Keratinocyte (primary cell): ENCODE measurements at regions not wholly inside any gene's neighbourhood (a gene's known extent, or its start where the extent isn't known, plus 50 kb on each side); places are given as distances from the start of the nearest gene placed in this dataset.

Source experiments
- DNase-seq: peaks from one replicate; pipeline ENCODE4 v3.0.0-alpha.2; 2011; ENCODE audit warnings: low read depth, missing footprints, low spot score
- FAIRE-seq: peaks from 2 replicates; lab custom pipeline; 2011; peaks lifted over from hg19 to GRCh38; lab: Jason Lieb, UNC
- H2AFZ ChIP-seq: 2 replicates; pipeline ENCODE4 v1.6.0; 2012; ENCODE audit warnings: low read length, control low read depth, inconsistent platforms; ENCODE audit not compliant: control insufficient read depth
- H3K27ac ChIP-seq: 2 replicates; pipeline ENCODE4 v1.5.1; 2011; ENCODE audit warnings: low read length; ENCODE audit not compliant: control insufficient read depth, insufficient read depth
- H3K27me3 ChIP-seq: 3 replicates; pipeline ENCODE4 v1.6.0; 2011; ENCODE audit warnings: low read length; ENCODE audit not compliant: control insufficient read depth, insufficient read depth; ENCODE audit errors: extremely low read depth
- H3K36me3 ChIP-seq, 2 experiments: 2 replicates in 1 of 2; 3 replicates in 1 of 2; pipeline ENCODE4 v1.5.1; 2011; ENCODE audit warnings: low read length in 2 of 2, mild to moderate bottlenecking in 1 of 2; ENCODE audit not compliant: control insufficient read depth in 2 of 2, insufficient read depth in 2 of 2; ENCODE audit errors: extremely low read depth in 1 of 2
- H3K4me1 ChIP-seq: 3 replicates; pipeline ENCODE4 v1.5.1; 2011; ENCODE audit warnings: low read length; ENCODE audit not compliant: control insufficient read depth, insufficient read depth; ENCODE audit errors: extremely low read depth
- H3K4me2 ChIP-seq: 3 replicates; pipeline ENCODE4 v1.6.0; 2011; ENCODE audit warnings: low read depth, low read length; ENCODE audit not compliant: control insufficient read depth, insufficient read depth; ENCODE audit errors: extremely low read depth
- H3K4me3 ChIP-seq, 3 experiments: fragments of 200-600 bp in 1 of 3; sonication (generic) in 1 of 3; 2 replicates in 2 of 3; 3 replicates in 1 of 3; pipeline ENCODE4 v1.5.1; 2011 to 2016; ENCODE audit warnings: low read length in 3 of 3, mild to moderate bottlenecking in 3 of 3, control low read depth in 2 of 3, inconsistent platforms in 1 of 3, low read depth in 1 of 3, mixed read lengths in 1 of 3, mixed run types in 1 of 3, moderate library complexity in 1 of 3; ENCODE audit not compliant: control insufficient read depth in 2 of 3, insufficient read depth in 2 of 3; ENCODE audit errors: extremely low read depth in 1 of 3
- H3K79me2 ChIP-seq: 2 replicates; pipeline ENCODE4 v1.6.0; 2012; ENCODE audit warnings: low read length; ENCODE audit not compliant: control insufficient read depth, insufficient read depth
- H3K9ac ChIP-seq: 3 replicates; pipeline ENCODE4 v1.6.0; 2011; ENCODE audit warnings: low read length; ENCODE audit not compliant: control insufficient read depth, insufficient read depth; ENCODE audit errors: extremely low read depth
- H3K9me1 ChIP-seq: 3 replicates; pipeline ENCODE4 v1.6.0; 2011; ENCODE audit warnings: low read length; ENCODE audit not compliant: control insufficient read depth, insufficient read depth; ENCODE audit errors: extremely low read depth
- H3K9me3 ChIP-seq: 2 replicates; pipeline ENCODE4 v1.5.1; 2012; ENCODE audit warnings: low read depth, low read length; ENCODE audit not compliant: control insufficient read depth
- H4K20me1 ChIP-seq: 3 replicates; pipeline ENCODE4 v1.6.0; 2011; ENCODE audit warnings: low read length; ENCODE audit not compliant: control insufficient read depth, insufficient read depth; ENCODE audit errors: extremely low read depth
- EZH2 ChIP-seq: IDR thresholded peaks from one replicate; pipeline ENCODE4 v1.6.1; 2012; ENCODE audit warnings: inconsistent platforms, mild to moderate bottlenecking, low read length, moderate library complexity
- dilution Hi-C: fragments of 300-500 bp; cut with MboI; formaldehyde crosslinking; loops from one replicate; pipeline ENCODE4 v1.7.0; 2020; ENCODE audit warnings: low sequenced_read_pairs; ENCODE audit not compliant: extremely low pct_ligation_motif_present
- TF ChIP-seq, protein P1 (sequence below), 3 experiments: IDR thresholded peaks in 1 of 3; conservative IDR thresholded peaks in 1 of 3; optimal IDR thresholded peaks in 1 of 3; 2 replicates in 2 of 3; 3 replicates in 1 of 3; pipeline versions ENCODE3 to v1.5.1; 2011; ENCODE audit warnings: low read length in 3 of 3, mild to moderate bottlenecking in 3 of 3, moderate library complexity in 2 of 3, control low read depth in 1 of 3, inconsistent platforms in 1 of 3; ENCODE audit not compliant: insufficient read depth in 2 of 3; ENCODE audit errors: extremely low read depth in 1 of 3

- Histone ChIP-seq H3K4me1 (peaks cover 16% of the 10 kb centered on the region), H3K9me1 (no peaks in the 10 kb centered on the region), H3K27me3 (no peaks in the 10 kb centered on the region), H3K9me3 (no peaks in the 10 kb centered on the region), H2AFZ (no peak overlapping the region), H3K9ac (peak overlapping the region; percentile 55), H4K20me1 (no peaks in the 10 kb centered on the region), H3K27ac (peak overlapping the region; percentile 80), H3K4me2 (peak overlapping the region; percentile 71), H3K79me2 (no peaks in the 10 kb centered on the region), H3K4me3 (peak overlapping the region in 1 of 3 experiments; percentile 22), H3K36me3 (no peaks in the 10 kb centered on the region)
- DNase-seq (no peak), FAIRE-seq (no peak)
- TF ChIP-seq, protein P1, sequence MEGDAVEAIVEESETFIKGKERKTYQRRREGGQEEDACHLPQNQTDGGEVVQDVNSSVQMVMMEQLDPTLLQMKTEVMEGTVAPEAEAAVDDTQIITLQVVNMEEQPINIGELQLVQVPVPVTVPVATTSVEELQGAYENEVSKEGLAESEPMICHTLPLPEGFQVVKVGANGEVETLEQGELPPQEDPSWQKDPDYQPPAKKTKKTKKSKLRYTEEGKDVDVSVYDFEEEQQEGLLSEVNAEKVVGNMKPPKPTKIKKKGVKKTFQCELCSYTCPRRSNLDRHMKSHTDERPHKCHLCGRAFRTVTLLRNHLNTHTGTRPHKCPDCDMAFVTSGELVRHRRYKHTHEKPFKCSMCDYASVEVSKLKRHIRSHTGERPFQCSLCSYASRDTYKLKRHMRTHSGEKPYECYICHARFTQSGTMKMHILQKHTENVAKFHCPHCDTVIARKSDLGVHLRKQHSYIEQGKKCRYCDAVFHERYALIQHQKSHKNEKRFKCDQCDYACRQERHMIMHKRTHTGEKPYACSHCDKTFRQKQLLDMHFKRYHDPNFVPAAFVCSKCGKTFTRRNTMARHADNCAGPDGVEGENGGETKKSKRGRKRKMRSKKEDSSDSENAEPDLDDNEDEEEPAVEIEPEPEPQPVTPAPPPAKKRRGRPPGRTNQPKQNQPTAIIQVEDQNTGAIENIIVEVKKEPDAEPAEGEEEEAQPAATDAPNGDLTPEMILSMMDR (optimal IDR thresholded peaks at IDR 0.05 in 1 of 3, IDR thresholded peaks at IDR 0.05 in 1 of 3, conservative IDR thresholded peaks at IDR 0.05 in 1 of 3; ENCODE audit: extremely low read depth in 1 of 3, insufficient read depth in 2 of 3, low read length in 3 of 3) = no peak
- no peak for TF ChIP-seq EZH2
- dilution Hi-C loops = no loop called here
Observed at GRCh38 chr18:73670039-73670438, 477.6 kb downstream of the FBXO15 start.

- no peak overlapping the region for H3K4me3 ChIP-seq
- dilution Hi-C loops = no loop called here
- no peaks in the 10 kb centered on the region for H3K9me1 ChIP-seq
- DNase-seq (no peak), FAIRE-seq (no peak)
- H3K27me3 ChIP-seq = no peaks in the 10 kb centered on the region
- TF ChIP-seq EZH2 = no peak
- TF ChIP-seq, protein P1 (optimal IDR thresholded peaks at IDR 0.05 in 1 of 3, IDR thresholded peaks at IDR 0.05 in 1 of 3, conservative IDR thresholded peaks at IDR 0.05 in 1 of 3; ENCODE audit: extremely low read depth in 1 of 3, insufficient read depth in 2 of 3, low read length in 3 of 3) = no peak
- no peak overlapping the region for H3K9ac ChIP-seq
- H3K4me2 ChIP-seq = peak overlapping the region; percentile 42
- peak overlapping the region; percentile 80 for H3K27ac ChIP-seq
- H3K9me3 ChIP-seq = no peaks in the 10 kb centered on the region
- H2AFZ ChIP-seq = no peak overlapping the region
- peaks cover 16% of the 10 kb centered on the region for H3K4me1 ChIP-seq
- H3K79me2 ChIP-seq = no peaks in the 10 kb centered on the region
- H4K20me1 ChIP-seq = no peaks in the 10 kb centered on the region
- no peaks in the 10 kb centered on the region for H3K36me3 ChIP-seq
Observed at GRCh38 chr18:73669297-73669696, 478.3 kb downstream of the FBXO15 start.
